H1 (cell line): ENCODE measurements at regions not wholly inside any gene's neighbourhood (a gene's known extent, or its start where the extent isn't known, plus 50 kb on each side); places are given as distances from the start of the nearest gene placed in this dataset.

ENCODE experiments used
- CTCF ChIA-PET: fragments of 300-600 bp; sonication (Branson Sonifier 250); formaldehyde crosslinking; loops from one replicate; lab custom pipeline; 2021; ENCODE audit not compliant: partially characterized antibody; lab: Charles Lee
- POLR2A ChIA-PET: fragments of 300-600 bp; sonication (Branson Sonifier 250); formaldehyde crosslinking; loops from one replicate; lab custom pipeline; 2021; ENCODE audit warnings: inconsistent platforms; ENCODE audit not compliant: partially characterized antibody; lab: Charles Lee
- DNase-seq, 2 experiments: peaks; one replicate each; pipeline versions ENCODE4 v3.0.0 to v3.0.0-alpha.2; 2010 to 2022; ENCODE audit warnings: low spot score in 2 of 2, low read depth in 1 of 2, mixed read lengths in 1 of 2
- FAIRE-seq: peaks from 2 replicates; lab custom pipeline; 2011; peaks lifted over from hg19 to GRCh38; lab: Jason Lieb, UNC
- H2AFZ ChIP-seq: 2 replicates; pipeline ENCODE4 v1.8.1; 2012; ENCODE audit warnings: low read length, inconsistent platforms
- H2AK5ac ChIP-seq: 2 replicates; pipeline ENCODE4 v1.6.1; 2013; ENCODE audit warnings: low read depth, low read length
- H2BK120ac ChIP-seq: replicated peaks from 2 replicates; pipeline ENCODE3; 2013; ENCODE audit warnings: low read depth, low read length, inconsistent platforms
- H2BK12ac ChIP-seq: 2 replicates; pipeline ENCODE4 v1.6.1; 2013; ENCODE audit warnings: low read depth, low read length
- H2BK15ac ChIP-seq: 2 replicates; pipeline ENCODE4 v1.6.1; 2013; ENCODE audit warnings: low read length
- H2BK20ac ChIP-seq: 2 replicates; pipeline ENCODE4 v1.6.1; 2013; ENCODE audit warnings: low read length
- H2BK5ac ChIP-seq: 2 replicates; pipeline ENCODE4 v1.6.1; 2013; ENCODE audit warnings: low read depth, low read length
- H3K14ac ChIP-seq: 2 replicates; pipeline ENCODE4 v1.6.1; 2013; ENCODE audit warnings: inconsistent platforms; ENCODE audit not compliant: insufficient read length
- H3K18ac ChIP-seq: 2 replicates; pipeline ENCODE4 v1.6.1; 2013; ENCODE audit warnings: low read length; ENCODE audit errors: extremely low read depth
- H3K23ac ChIP-seq: 2 replicates; pipeline ENCODE4 v1.6.1; 2013; ENCODE audit warnings: inconsistent platforms; ENCODE audit not compliant: insufficient read length
- H3K23me2 ChIP-seq: 2 replicates; pipeline ENCODE4 v1.6.1; 2013; ENCODE audit warnings: low read depth, low read length
- H3K27ac ChIP-seq: 2 replicates; pipeline ENCODE4 v1.6.1; 2011; ENCODE audit warnings: low read depth, low read length, inconsistent platforms
- H3K27me3 ChIP-seq, 4 experiments: replicated peaks in 1 of 4; 1 replicate in 1 of 4; 2 replicates in 3 of 4; pipeline versions ENCODE4 v1.6.1 to v1.8.1; 2011 to 2013; ENCODE audit warnings: low read length in 3 of 4, mild to moderate bottlenecking in 3 of 4, inconsistent platforms in 2 of 4, mixed read lengths in 2 of 4, moderate library complexity in 1 of 4; ENCODE audit not compliant: control insufficient read depth in 3 of 4, insufficient read depth in 3 of 4; ENCODE audit errors: extremely low read depth in 1 of 4
- H3K36me3 ChIP-seq, 4 experiments: 2 replicates each; pipeline versions ENCODE4 v1.6.1 to v1.8.1; 2011 to 2013; ENCODE audit warnings: mild to moderate bottlenecking in 4 of 4, low read length in 3 of 4, moderate library complexity in 2 of 4, control low read depth in 1 of 4, inconsistent platforms in 1 of 4; ENCODE audit not compliant: insufficient read depth in 4 of 4, control insufficient read depth in 2 of 4
- H3K4ac ChIP-seq: replicated peaks from 2 replicates; pipeline ENCODE3; 2013; ENCODE audit warnings: low read length, low read depth, mixed read lengths, inconsistent platforms; ENCODE audit not compliant: insufficient read length
- H3K4me1 ChIP-seq, 4 experiments: replicated peaks in 1 of 4; 1 replicate in 1 of 4; 2 replicates in 3 of 4; pipeline versions ENCODE4 v1.6.1 to v1.8.1; 2011 to 2013; ENCODE audit warnings: low read length in 3 of 4, inconsistent platforms in 2 of 4, mixed read lengths in 1 of 4; ENCODE audit not compliant: insufficient read depth in 4 of 4, control insufficient read depth in 3 of 4
- H3K4me2 ChIP-seq, 2 experiments: 2 replicates each; pipeline versions ENCODE4 v1.6.1 to v1.8.1; 2011 to 2013; ENCODE audit warnings: low read depth in 2 of 2, low read length in 2 of 2, control low read depth in 1 of 2, inconsistent platforms in 1 of 2, mild to moderate bottlenecking in 1 of 2; ENCODE audit not compliant: insufficient read depth in 1 of 2
- H3K4me3 ChIP-seq, 4 experiments: fragments of 200-600, 300-600 bp in 1 of 4; sonication (generic), shearing (Covaris generic), sonication (Bioruptor Twin) in 1 of 4; 2 replicates each; pipeline versions ENCODE4 v1.5.1 to v1.8.1; 2011 to 2016; ENCODE audit warnings: low read length in 4 of 4, low read depth in 3 of 4, control low read depth in 2 of 4, inconsistent platforms in 2 of 4, mild to moderate bottlenecking in 2 of 4, mixed read lengths in 1 of 4, moderate library complexity in 1 of 4; ENCODE audit not compliant: insufficient read depth in 2 of 4; ENCODE audit errors: extremely low read depth in 1 of 4
- H3K56ac ChIP-seq: replicated peaks from 2 replicates; pipeline ENCODE3; 2013; ENCODE audit warnings: low read depth, mild to moderate bottlenecking, mixed read lengths, low read length, inconsistent platforms; ENCODE audit not compliant: insufficient read length
- H3K79me1 ChIP-seq: 2 replicates; pipeline ENCODE4 v1.6.1; 2013; ENCODE audit warnings: low read depth, low read length, control low read depth
- H3K79me2 ChIP-seq, 2 experiments: 2 replicates each; pipeline versions ENCODE4 v1.6.1 to v1.8.1; 2012 to 2013; ENCODE audit warnings: low read length in 2 of 2, mild to moderate bottlenecking in 2 of 2, inconsistent platforms in 1 of 2; ENCODE audit not compliant: insufficient read depth in 2 of 2, control insufficient read depth in 1 of 2
- H3K9ac ChIP-seq, 4 experiments: replicated peaks in 1 of 4; 1 replicate in 1 of 4; 2 replicates in 3 of 4; pipeline versions ENCODE4 v1.6.1 to v1.8.1; 2011 to 2013; ENCODE audit warnings: low read depth in 3 of 4, low read length in 3 of 4, control low read depth in 2 of 4, mild to moderate bottlenecking in 2 of 4, moderate library complexity in 2 of 4, inconsistent platforms in 1 of 4; ENCODE audit errors: extremely low read depth in 1 of 4
- H3K9me3 ChIP-seq, 2 experiments: 2 replicates each; pipeline versions ENCODE4 v1.6.1 to v1.8.1; 2012 to 2013; ENCODE audit warnings: mild to moderate bottlenecking in 2 of 2, moderate library complexity in 2 of 2, control low read depth in 1 of 2, inconsistent platforms in 1 of 2, low read depth in 1 of 2, low read length in 1 of 2, mixed read lengths in 1 of 2; ENCODE audit not compliant: insufficient read depth in 2 of 2
- H4K20me1 ChIP-seq, 2 experiments: replicated peaks in 1 of 2; 2 replicates each; pipeline versions ENCODE3 to v1.8.1; 2011 to 2013; ENCODE audit warnings: inconsistent platforms in 2 of 2, low read length in 2 of 2, mild to moderate bottlenecking in 1 of 2; ENCODE audit not compliant: insufficient read depth in 2 of 2, control insufficient read depth in 1 of 2
- H4K5ac ChIP-seq: 2 replicates; pipeline ENCODE4 v1.6.1; 2013; ENCODE audit warnings: low read length, low read depth, mixed read lengths, inconsistent platforms; ENCODE audit not compliant: insufficient read length
- H4K8ac ChIP-seq: 2 replicates; pipeline ENCODE4 v1.8.0; 2013; ENCODE audit warnings: mild to moderate bottlenecking, moderate library complexity, low read length, inconsistent platforms; ENCODE audit not compliant: insufficient read depth; ENCODE audit errors: extremely low read depth
- H4K91ac ChIP-seq: replicated peaks from 2 replicates; pipeline ENCODE3; 2013; ENCODE audit warnings: low read length, mixed read lengths, inconsistent platforms; ENCODE audit not compliant: insufficient read length
- CREB1 ChIP-seq: IDR thresholded peaks from 2 replicates; pipeline ENCODE4 v1.6.1; 2012; ENCODE audit warnings: inconsistent platforms
- EZH2 ChIP-seq: fragments of 200-600 bp; sonication (generic); IDR thresholded peaks from 2 replicates; pipeline ENCODE4 v1.7.1; 2012; ENCODE audit warnings: low read depth, mild to moderate bottlenecking, moderate library complexity, low read length, inconsistent platforms; ENCODE audit not compliant: severe bottlenecking
- JUND ChIP-seq: IDR thresholded peaks from 2 replicates; pipeline ENCODE4 v1.6.1; 2011; ENCODE audit warnings: mild to moderate bottlenecking, improper control_type of control experiment, low read length
- POU5F1 ChIP-seq: IDR thresholded peaks from 2 replicates; pipeline ENCODE4 v1.6.1; 2011; ENCODE audit warnings: low read depth, mild to moderate bottlenecking, low read length, moderate library complexity
- SP4 ChIP-seq: IDR thresholded peaks from 2 replicates; pipeline ENCODE4 v1.6.1; 2012; ENCODE audit warnings: low read length, inconsistent platforms
- TEAD4 ChIP-seq: IDR thresholded peaks from 2 replicates; pipeline ENCODE4 v1.6.1; 2012; ENCODE audit warnings: low read depth, low read length, inconsistent platforms, mixed read lengths
- WGBS, 2 experiments: shearing (Covaris generic) in 1 of 2; methylation state at CpG; one replicate each; pipeline versions ENCODE4 v1.1.6 to v1.1.7; 2013 to 2015; ENCODE audit warnings: low lambda C conversion rate in 2 of 2, mixed read lengths in 2 of 2, inconsistent platforms in 1 of 2, low coverage in 1 of 2, missing lambda C conversion rate in 1 of 2; ENCODE audit not compliant: insufficient replicate concordance in 2 of 2, insufficient coverage in 1 of 2, insufficient read length in 1 of 2; ENCODE audit errors: extremely low coverage in 1 of 2, missing lambda C conversion rate in 1 of 2; 5-methylcytosine and 5-hydroxymethylcytosine counted together
- TF ChIP-seq, protein P1 (sequence below): IDR thresholded peaks from 2 replicates; pipeline ENCODE4 v1.6.1; 2012; ENCODE audit warnings: low read length, inconsistent platforms
- TF ChIP-seq, protein P2 (sequence below): IDR thresholded peaks from 2 replicates; pipeline ENCODE4 v1.6.1; 2012; ENCODE audit warnings: inconsistent platforms

DNA sequence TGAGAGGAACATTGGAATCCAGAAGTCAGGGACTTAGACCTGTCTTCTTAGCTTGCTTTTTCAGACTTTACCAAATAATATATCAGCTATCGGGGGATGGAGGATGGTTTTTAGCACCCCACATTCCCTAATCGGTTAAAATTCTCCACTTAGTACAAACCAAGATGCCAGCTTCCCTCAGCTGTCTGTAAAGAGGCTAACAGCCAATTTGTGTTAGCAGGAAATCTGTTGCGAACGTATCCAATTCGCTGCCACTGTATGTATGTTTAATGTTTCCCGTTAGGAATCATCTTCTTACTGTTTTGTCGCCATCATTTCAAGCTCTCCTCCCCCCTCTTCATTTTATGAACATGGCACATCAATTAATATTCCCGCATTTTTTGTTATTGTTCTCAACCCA lies 289.0 kb downstream of the BCL11B start:
- H4K5ac ChIP-seq: no peak overlapping the region
- whole genome bisulfite sequencing, 2 experiments: 96% methylated on average over 8 of the region's 8 CpGs; no CpG with 5 or more reads in 1 of the 2 experiments
- TF ChIP-seq TEAD4 (no peak), JUND (no peak), POU5F1 (no peak), SP4 (no peak), EZH2 (no peak), CREB1 (no peak)
- TF ChIP-seq, protein P1, sequence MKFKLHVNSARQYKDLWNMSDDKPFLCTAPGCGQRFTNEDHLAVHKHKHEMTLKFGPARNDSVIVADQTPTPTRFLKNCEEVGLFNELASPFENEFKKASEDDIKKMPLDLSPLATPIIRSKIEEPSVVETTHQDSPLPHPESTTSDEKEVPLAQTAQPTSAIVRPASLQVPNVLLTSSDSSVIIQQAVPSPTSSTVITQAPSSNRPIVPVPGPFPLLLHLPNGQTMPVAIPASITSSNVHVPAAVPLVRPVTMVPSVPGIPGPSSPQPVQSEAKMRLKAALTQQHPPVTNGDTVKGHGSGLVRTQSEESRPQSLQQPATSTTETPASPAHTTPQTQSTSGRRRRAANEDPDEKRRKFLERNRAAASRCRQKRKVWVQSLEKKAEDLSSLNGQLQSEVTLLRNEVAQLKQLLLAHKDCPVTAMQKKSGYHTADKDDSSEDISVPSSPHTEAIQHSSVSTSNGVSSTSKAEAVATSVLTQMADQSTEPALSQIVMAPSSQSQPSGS: no peak
- TF ChIP-seq, protein P2, sequence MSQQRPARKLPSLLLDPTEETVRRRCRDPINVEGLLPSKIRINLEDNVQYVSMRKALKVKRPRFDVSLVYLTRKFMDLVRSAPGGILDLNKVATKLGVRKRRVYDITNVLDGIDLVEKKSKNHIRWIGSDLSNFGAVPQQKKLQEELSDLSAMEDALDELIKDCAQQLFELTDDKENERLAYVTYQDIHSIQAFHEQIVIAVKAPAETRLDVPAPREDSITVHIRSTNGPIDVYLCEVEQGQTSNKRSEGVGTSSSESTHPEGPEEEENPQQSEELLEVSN: no peak
- TF ChIP-seq, all 59 proteins: peak for 0
- Histone ChIP-seq H3K56ac (no peak overlapping the region), H3K27ac (no peak overlapping the region), H3K9me3 (no peaks in the 10 kb centered on the region; a peak in 1 of 4 replicates), H3K4me3 (no peak overlapping the region), H4K8ac (no peak overlapping the region), H2AK5ac (no peak overlapping the region), H4K91ac (no peak overlapping the region), H2BK20ac (no peak overlapping the region), H2BK15ac (no peak overlapping the region), H3K4me1 (0 out of 7 replicates have a peak, but pooled peaks cover 0 to 3% (median 0%) of the 10 kb centered on the region in 4 experiments), H2BK120ac (no peak overlapping the region), H2BK12ac (no peak overlapping the region), H2AFZ (no peak overlapping the region), H3K9ac (no peak overlapping the region), H3K18ac (no peak overlapping the region), H3K79me2 (no peaks in the 10 kb centered on the region), H3K79me1 (no peaks in the 10 kb centered on the region), H3K36me3 (no peaks in the 10 kb centered on the region), H4K20me1 (no peaks in the 10 kb centered on the region), H3K27me3 (no peaks in the 10 kb centered on the region), H3K23me2 (no peaks in the 10 kb centered on the region), H3K4ac (no peak overlapping the region), H3K14ac (no peak overlapping the region), H3K23ac (no peak overlapping the region), H3K4me2 (no peak overlapping the region), H2BK5ac (no peak overlapping the region)
- FAIRE-seq: no peak
- ChIA-PET POLR2A (no interaction called here), CTCF (interaction anchor here (1.6 to 1.7 kb wide), 2 partner anchors 11 to 191 kb away, joined by 4 to 6 read pairs; no protein-coding TSS in a partner anchor)
- no peak for DNase-seq
